GM21360 (cell line): ENCODE measurements at regions not wholly inside any gene's neighbourhood (a gene's known extent, or its start where the extent isn't known, plus 50 kb on each side); places are given as distances from the start of the nearest gene placed in this dataset.

Experiments
- ATAC-seq: cut with Tn5 transposase; IDR thresholded peaks from one replicate; pipeline ENCODE4 v1.9.1; 2021; ENCODE audit warnings: mild to moderate bottlenecking, moderate library complexity; ENCODE audit not compliant: unreplicated experiment

DNA sequence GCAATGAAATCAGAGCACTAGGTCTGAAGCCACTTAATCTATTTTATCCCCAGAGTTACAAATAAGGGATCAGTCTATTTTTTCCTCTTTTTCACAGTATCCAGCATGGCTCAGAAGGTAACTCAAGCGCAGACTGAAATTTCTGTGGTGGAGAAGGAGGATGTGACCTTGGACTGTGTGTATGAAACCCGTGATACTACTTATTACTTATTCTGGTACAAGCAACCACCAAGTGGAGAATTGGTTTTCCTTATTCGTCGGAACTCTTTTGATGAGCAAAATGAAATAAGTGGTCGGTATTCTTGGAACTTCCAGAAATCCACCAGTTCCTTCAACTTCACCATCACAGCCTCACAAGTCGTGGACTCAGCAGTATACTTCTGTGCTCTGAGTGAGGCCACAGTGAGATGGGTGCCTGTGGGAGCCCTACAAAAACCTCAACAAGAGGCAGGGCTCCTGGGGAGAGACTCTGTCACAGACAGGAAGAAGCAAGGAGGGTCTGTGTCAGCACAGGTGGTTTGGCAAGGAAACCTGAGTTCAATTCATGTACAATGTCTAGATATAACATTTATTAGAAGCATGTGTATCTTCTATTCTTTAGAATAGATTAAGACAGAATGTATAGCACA is 334.3 kb upstream of the OR4E1 start:
- ATAC-seq, result no peak

DNA sequence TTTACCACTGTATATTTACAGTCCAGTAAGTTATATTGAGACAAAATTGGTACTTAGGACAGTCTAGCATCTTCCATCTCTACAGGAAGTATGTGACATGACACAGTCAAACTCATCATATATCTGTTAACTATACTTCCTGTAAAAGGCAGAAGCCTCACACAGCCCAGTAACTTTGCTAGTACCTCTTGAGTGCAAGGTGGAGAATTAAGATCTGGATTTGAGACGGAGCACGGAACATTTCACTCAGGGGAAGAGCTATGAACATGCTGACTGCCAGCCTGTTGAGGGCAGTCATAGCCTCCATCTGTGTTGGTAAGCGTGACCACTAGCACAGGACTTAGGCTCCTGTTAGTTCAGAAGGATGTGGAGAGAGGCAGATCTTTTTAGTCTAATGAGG is 333.7 kb upstream of the OR4E1 start:
- ATAC-seq, result no peak

- ATAC-seq, result no peak
Measured at GRCh38 chr14:22003461-22003860, 329.8 kb upstream of the OR4E1 start.

DNA sequence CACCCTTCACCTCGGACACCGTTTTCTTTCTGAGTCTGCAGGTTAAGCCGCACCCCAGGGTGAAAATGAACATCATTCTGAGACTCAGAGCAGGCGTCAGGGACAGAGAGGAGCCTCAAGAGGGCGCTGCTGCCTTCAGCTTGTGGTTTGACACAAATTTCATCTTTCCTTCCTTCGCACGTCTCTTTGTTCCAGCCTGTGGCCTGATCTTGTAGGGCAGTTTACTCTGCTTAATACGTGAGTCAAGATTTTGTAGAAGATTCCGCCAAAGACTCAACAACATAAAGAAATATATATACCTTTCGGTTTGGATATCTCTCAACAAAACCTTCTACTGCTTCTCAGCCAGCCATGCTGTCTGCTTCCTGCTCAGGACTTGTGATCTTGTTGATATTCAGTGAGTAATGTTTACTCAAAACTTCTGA is 329.3 kb upstream of the OR4E1 start:
- ATAC-seq, result no peak

- no peak for ATAC-seq
Measured at GRCh38 chr14:21999402-21999801, 325.8 kb upstream of the OR4E1 start.

- ATAC-seq, result no peak
Measured at GRCh38 chr14:21997300-21997699, 323.7 kb upstream of the OR4E1 start.

DNA sequence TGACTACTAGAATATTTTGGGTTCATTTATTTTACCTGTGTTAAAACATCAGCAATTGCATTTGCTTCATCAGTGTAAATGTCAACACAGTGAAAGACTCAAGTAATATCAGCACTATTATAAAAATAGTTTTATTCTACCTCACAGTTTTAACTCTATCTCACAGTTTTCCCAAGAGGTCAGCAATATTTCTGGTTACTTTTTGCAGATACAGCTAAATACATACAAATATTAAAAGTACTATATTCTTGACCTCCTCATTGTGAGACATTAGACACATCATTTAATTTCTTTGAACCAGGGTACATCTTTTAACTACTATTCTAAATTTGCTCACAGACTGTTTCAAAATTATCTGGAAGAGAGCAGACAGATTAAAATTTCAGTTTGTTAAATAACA is 321.7 kb upstream of the OR4E1 start:
- ATAC-seq, result no peak

GRCh38 chr14:21993837-21994236 is 320.2 kb upstream of the OR4E1 start:
- ATAC-seq, result no peak

- no peak for ATAC-seq
Measured at GRCh38 chr14:21993070-21993469, 319.5 kb upstream of the OR4E1 start.

- no peak for ATAC-seq
Measured at GRCh38 chr14:21991130-21991529, 317.5 kb upstream of the OR4E1 start.

DNA sequence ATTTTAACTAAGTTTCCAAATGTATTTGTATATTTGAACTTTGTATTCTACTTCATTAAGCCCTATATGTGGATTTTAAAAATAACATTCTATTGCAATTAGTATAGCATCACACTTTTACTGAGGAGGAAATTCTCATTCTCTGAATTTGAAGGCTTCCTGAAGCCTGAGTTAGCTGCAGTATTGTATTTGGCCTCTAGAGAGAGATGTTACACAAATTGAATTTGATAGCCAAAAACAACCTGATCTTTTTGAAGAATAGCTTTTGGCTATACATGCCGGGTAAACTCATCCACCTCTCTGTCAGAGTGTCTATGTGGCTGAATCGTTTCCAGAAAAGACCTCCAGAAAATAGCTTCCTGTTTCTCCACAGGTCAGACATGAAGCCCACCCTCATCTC is 316.5 kb upstream of the OR4E1 start:
- no peak for ATAC-seq

- no peak for ATAC-seq
Measured at GRCh38 chr14:21989090-21989489, 315.5 kb upstream of the OR4E1 start.

- no peak for ATAC-seq
Measured at GRCh38 chr14:21988413-21988812, 314.8 kb upstream of the OR4E1 start.

GRCh38 chr14:21987937-21988336 is 314.3 kb upstream of the OR4E1 start:
- no peak for ATAC-seq

GRCh38 chr14:21985081-21985480 is 311.5 kb upstream of the OR4E1 start:
- ATAC-seq, result no peak

DNA sequence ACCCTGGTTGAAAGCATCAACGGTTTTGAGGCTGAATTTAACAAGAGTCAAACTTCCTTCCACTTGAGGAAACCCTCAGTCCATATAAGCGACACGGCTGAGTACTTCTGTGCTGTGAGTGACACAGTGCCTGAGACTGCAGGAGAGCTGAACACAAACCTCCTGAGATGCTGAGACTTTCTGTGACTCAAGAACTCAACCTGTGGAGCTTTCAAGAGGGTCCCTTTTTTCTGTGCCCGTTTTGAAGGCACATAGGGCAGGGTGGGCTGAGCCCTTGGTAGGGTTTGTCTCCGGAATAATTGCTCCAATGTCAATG is 305.3 kb upstream of the OR4E1 start:
- ATAC-seq, result no peak

DNA sequence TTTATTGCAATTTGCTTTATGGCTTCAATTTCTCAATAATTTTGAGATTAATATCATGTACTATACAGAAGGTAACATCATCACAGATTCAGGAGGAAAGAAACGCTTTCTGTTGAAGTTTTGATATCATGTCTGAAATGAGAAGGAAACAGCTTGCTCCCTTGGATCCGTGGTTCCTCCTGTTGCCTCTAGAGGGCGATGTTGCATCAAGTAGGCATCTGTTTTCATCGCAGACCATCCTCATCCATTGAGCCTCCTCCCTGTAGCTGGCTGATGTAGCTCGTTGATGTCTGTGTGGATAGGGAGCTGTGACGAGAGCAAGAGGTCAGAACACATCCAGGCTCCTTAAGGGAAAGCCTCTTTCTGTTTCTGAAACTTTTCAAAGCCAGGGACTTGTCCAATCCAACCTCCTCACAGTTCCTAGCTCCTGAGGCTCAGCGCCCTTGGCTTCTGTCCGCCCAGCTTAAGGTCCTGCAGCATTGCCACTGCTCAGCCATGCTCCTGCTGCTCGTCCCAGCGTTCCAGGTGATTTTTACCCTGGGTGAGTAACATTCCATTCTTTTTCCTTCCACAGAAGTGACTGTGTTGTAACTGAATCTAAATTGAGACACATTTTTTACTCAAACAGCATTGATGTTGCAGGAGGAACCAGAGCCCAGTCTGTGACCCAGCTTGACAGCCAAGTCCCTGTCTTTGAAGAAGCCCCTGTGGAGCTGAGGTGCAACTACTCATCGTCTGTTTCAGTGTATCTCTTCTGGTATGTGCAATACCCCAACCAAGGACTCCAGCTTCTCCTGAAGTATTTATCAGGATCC is 304.8 kb upstream of the OR4E1 start:
- ATAC-seq, result peak; percentile 52

GRCh38 chr14:21974741-21975140 is 301.1 kb upstream of the OR4E1 start:
- no peak for ATAC-seq

DNA sequence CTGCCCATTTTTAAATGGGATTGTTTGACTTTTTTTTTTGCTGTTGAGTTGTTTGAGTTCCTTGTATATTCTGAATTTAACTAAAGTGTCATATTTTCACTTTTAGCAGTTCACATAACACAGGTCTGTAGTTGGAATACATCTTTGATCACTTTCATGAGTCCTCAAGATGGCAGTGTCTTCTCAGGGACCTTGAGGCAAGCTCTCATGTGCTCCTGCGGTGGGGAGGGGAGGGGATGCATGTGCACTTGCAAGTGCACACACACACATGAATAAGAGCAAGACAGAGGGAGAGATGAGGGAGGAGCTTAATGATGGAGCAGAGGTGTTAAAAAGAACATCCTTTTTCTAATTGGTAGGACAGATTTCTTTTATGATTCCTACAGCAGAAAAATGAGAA is 291.4 kb upstream of the OR4E1 start:
- no peak for ATAC-seq

GRCh38 chr14:21964180-21964579 is 290.6 kb upstream of the OR4E1 start:
- no peak for ATAC-seq

GRCh38 chr14:21960636-21961035 is 287.0 kb upstream of the OR4E1 start:
- no peak for ATAC-seq

GRCh38 chr14:21941885-21942284 is 268.3 kb upstream of the OR4E1 start:
- no peak for ATAC-seq
